GM21619 (cell line): ENCODE measurements at regions not wholly inside any gene's neighbourhood (a gene's known extent, or its start where the extent isn't known, plus 50 kb on each side); places are given as distances from the start of the nearest gene placed in this dataset.

Source experiments
- ATAC-seq: cut with Tn5 transposase; IDR thresholded peaks from one replicate; pipeline ENCODE4 v1.9.1; 2021; ENCODE audit not compliant: unreplicated experiment

GRCh38 chr3:117120014-117120413 is 410.4 kb downstream of the TUSC7 start:
- no peak for ATAC-seq

GRCh38 chr3:117122609-117123008 is 413.0 kb downstream of the TUSC7 start:
- ATAC-seq: no peak

GRCh38 chr3:117126460-117126859 is 416.9 kb downstream of the TUSC7 start:
- ATAC-seq: no peak

- ATAC-seq: no peak
Observed at GRCh38 chr3:117126946-117127546, 417.5 kb downstream of the TUSC7 start.

GRCh38 chr3:117128133-117128532 is 418.6 kb downstream of the TUSC7 start:
- ATAC-seq: no peak

GRCh38 chr3:117128872-117129271 is 419.3 kb downstream of the TUSC7 start:
- no peak for ATAC-seq

- no peak for ATAC-seq
Observed at GRCh38 chr3:117129516-117129915, 419.9 kb downstream of the TUSC7 start.

- ATAC-seq: no peak
Observed at GRCh38 chr3:117130222-117130621, 420.6 kb downstream of the TUSC7 start.

- no peak for ATAC-seq
Observed at GRCh38 chr3:117131259-117131658, 421.7 kb downstream of the TUSC7 start.

GRCh38 chr3:117133066-117133465 is 423.5 kb downstream of the TUSC7 start:
- ATAC-seq: no peak

- ATAC-seq: no peak
Observed at GRCh38 chr3:117135207-117135606, 425.6 kb downstream of the TUSC7 start.

GRCh38 chr3:117136003-117136402 is 426.4 kb downstream of the TUSC7 start:
- no peak for ATAC-seq

GRCh38 chr3:117137065-117137464 is 427.5 kb downstream of the TUSC7 start:
- ATAC-seq: no peak

GRCh38 chr3:117139681-117140080 is 430.1 kb downstream of the TUSC7 start:
- no peak for ATAC-seq

GRCh38 chr3:117141812-117142211 is 432.2 kb downstream of the TUSC7 start:
- ATAC-seq: no peak

- no peak for ATAC-seq
Observed at GRCh38 chr3:117144853-117145252, 435.3 kb downstream of the TUSC7 start.

- ATAC-seq: no peak
Observed at GRCh38 chr3:117145677-117146076, 436.1 kb downstream of the TUSC7 start.

GRCh38 chr3:117146571-117146970 is 437.0 kb downstream of the TUSC7 start:
- no peak for ATAC-seq

- no peak for ATAC-seq
Observed at GRCh38 chr3:117149584-117149983, 440.0 kb downstream of the TUSC7 start.

GRCh38 chr3:117150628-117151027 is 441.0 kb downstream of the TUSC7 start:
- no peak for ATAC-seq

- no peak for ATAC-seq
Observed at GRCh38 chr3:117160176-117160575, 450.6 kb downstream of the TUSC7 start.

- ATAC-seq: no peak
Observed at GRCh38 chr3:117161816-117162215, 452.2 kb downstream of the TUSC7 start.

GRCh38 chr3:117165176-117165575 is 455.6 kb downstream of the TUSC7 start:
- no peak for ATAC-seq
